Memory B cell (primary cell): ENCODE measurements at regions not wholly inside any gene's neighbourhood (a gene's known extent, or its start where the extent isn't known, plus 50 kb on each side); places are given as distances from the start of the nearest gene placed in this dataset.
"Not testable (repeated sequence)": the region's sequence is repeated elsewhere in the genome, so short reads cannot be mapped to it uniquely, and the experiment has no call there.

ENCODE experiments used
- ATAC-seq: fragments of 150-1000 bp; cut with Tn5 transposase; 2 replicates; pipeline ENCODE4 v1.10.0; 2021; ENCODE audit warnings: low read depth, mild to moderate bottlenecking, moderate library complexity
- DNase-seq, 2 donors: peaks; one replicate each; pipeline ENCODE4 v3.0.0; 2022; ENCODE audit warnings: low spot score in 2 of 2
- H3K27ac Mint-ChIP-seq: one replicate; pipeline ENCODE4 v1.8.0; 2022; ENCODE audit warnings: mild to moderate bottlenecking, moderate library complexity, mixed read lengths
- H3K27me3 Mint-ChIP-seq: one replicate; pipeline ENCODE4 v1.8.0; 2022; ENCODE audit warnings: mixed read lengths
- H3K36me3 Mint-ChIP-seq: one replicate; pipeline ENCODE4 v1.8.0; 2022; ENCODE audit warnings: mild to moderate bottlenecking, mixed read lengths
- H3K4me1 Mint-ChIP-seq: one replicate; pipeline ENCODE4 v1.8.0; 2022; ENCODE audit warnings: mixed read lengths
- H3K4me3 Mint-ChIP-seq: one replicate; pipeline ENCODE4 v1.8.0; 2022; ENCODE audit warnings: mild to moderate bottlenecking, moderate library complexity, mixed read lengths
- H3K9me3 Mint-ChIP-seq: one replicate; pipeline ENCODE4 v1.8.0; 2022; ENCODE audit warnings: mixed read lengths

DNA sequence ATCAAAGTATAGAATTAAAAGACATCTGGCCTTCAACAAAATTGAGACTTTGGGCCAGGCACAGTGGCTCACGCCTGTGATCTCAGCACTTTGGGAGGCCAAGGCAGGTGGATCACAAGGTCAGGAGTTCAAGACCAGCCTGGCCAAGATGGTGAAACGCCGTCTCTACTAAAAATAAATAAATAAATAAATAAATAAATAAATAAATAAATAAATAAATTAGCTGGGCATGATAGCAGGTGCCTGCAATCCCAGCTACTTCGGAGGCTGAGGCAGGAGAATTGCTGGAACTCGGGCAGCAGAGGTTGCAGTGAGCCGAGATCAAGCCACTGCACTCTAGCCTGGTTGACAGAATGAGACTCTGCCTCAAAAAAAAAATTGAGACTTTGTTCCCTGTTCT lies 225.7 kb downstream of the CENPC start:
- not testable (repeated sequence) for H3K27ac Mint-ChIP-seq, H3K9me3 Mint-ChIP-seq, H3K4me1 Mint-ChIP-seq, H3K27me3 Mint-ChIP-seq, DNase-seq, H3K4me3 Mint-ChIP-seq, H3K36me3 Mint-ChIP-seq, ATAC-seq

- H3K27ac Mint-ChIP-seq, DNase-seq, H3K4me1 Mint-ChIP-seq, H3K27me3 Mint-ChIP-seq, H3K36me3 Mint-ChIP-seq, H3K4me3 Mint-ChIP-seq, ATAC-seq, H3K9me3 Mint-ChIP-seq: not testable (repeated sequence)
Observed at GRCh38 chr4:67300497-67301185, 244.7 kb downstream of the CENPC start.

DNA sequence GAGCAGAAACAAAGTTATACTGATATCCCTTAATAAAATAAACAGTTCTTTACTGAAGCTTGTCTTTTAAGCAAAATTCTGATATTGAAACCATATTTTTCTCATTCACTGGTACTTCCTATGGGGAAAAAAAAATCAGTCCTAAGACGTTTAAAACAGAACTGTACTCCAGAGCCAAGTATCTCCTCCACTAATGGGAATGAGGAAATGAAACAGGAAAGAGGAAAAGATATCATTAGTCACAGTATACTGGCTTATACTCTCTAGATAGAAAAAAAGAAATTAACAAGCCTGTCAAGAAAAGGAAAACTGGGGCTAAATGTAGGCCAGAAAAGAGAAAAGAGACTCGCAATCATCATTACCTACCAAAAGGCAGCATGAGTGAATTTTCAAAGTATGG lies 252.7 kb downstream of the CENPC start:
- Mint-ChIP-seq H3K36me3 (no peaks in the 10 kb centered on the region), H3K27ac (no peak overlapping the region), H3K9me3 (no peaks in the 10 kb centered on the region), H3K4me3 (no peak overlapping the region), H3K4me1 (no peaks in the 10 kb centered on the region), H3K27me3 (peaks cover 2% of the 10 kb centered on the region)
- ATAC-seq (no peak), DNase-seq (no peak)

- ATAC-seq (no peak), DNase-seq (no peak)
- H3K9me3 Mint-ChIP-seq, result no peaks in the 10 kb centered on the region
- peaks cover 2% of the 10 kb centered on the region for H3K27me3 Mint-ChIP-seq
- H3K4me1 Mint-ChIP-seq, result no peaks in the 10 kb centered on the region
- no peak overlapping the region for H3K27ac Mint-ChIP-seq
- H3K36me3 Mint-ChIP-seq, result no peaks in the 10 kb centered on the region
- H3K4me3 Mint-ChIP-seq, result no peak overlapping the region
Observed at GRCh38 chr4:67292045-67292444, 253.3 kb downstream of the CENPC start.

GRCh38 chr4:67291644-67292043 lies 253.7 kb downstream of the CENPC start:
- Mint-ChIP-seq H3K36me3 (no peaks in the 10 kb centered on the region), H3K4me3 (no peak overlapping the region), H3K27me3 (peaks cover 2% of the 10 kb centered on the region), H3K4me1 (no peaks in the 10 kb centered on the region), H3K27ac (no peak overlapping the region), H3K9me3 (no peaks in the 10 kb centered on the region)
- DNase-seq (no peak), ATAC-seq (no peak)

- Mint-ChIP-seq H3K9me3 (peaks cover 2% of the 10 kb centered on the region), H3K36me3 (no peaks in the 10 kb centered on the region), H3K27ac (no peak overlapping the region), H3K4me1 (no peaks in the 10 kb centered on the region), H3K27me3 (peaks cover 2% of the 10 kb centered on the region), H3K4me3 (no peak overlapping the region)
- DNase-seq, result no peak
- no peak for ATAC-seq
Observed at GRCh38 chr4:67288964-67289363, 256.3 kb downstream of the CENPC start.

DNA sequence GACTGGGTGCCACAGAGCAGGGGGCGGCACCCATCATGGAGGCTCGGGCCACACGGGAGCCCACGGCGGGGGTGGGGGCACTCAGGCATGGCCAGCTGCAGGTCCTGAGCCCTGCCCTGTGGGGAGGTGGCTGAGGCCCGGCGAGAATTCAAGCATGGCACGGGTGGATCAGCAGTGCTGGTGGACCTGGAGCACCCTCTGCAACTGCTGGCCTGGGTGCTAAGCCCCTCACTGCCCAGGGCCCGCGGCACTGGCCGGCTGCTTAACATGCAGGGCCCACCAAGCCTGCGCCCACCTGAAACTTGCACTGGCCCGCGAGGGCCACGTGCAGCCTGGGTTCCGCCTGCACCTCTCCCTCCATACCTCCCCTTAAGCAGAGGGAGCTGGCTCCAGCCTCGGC lies 258.6 kb downstream of the CENPC start:
- DNase-seq (no peak), ATAC-seq (no peak)
- Mint-ChIP-seq H3K36me3 (no peaks in the 10 kb centered on the region), H3K4me3 (no peak overlapping the region), H3K4me1 (no peaks in the 10 kb centered on the region), H3K27me3 (peaks cover 2% of the 10 kb centered on the region), H3K27ac (no peak overlapping the region), H3K9me3 (peaks cover 2% of the 10 kb centered on the region)

- Mint-ChIP-seq H3K4me3 (no peak overlapping the region), H3K4me1 (no peaks in the 10 kb centered on the region), H3K9me3 (peaks cover 2% of the 10 kb centered on the region), H3K27me3 (no peaks in the 10 kb centered on the region), H3K36me3 (no peaks in the 10 kb centered on the region), H3K27ac (no peak overlapping the region)
- ATAC-seq (no peak), DNase-seq (no peak)
Observed at GRCh38 chr4:67282749-67283148, 262.6 kb downstream of the CENPC start.

DNA sequence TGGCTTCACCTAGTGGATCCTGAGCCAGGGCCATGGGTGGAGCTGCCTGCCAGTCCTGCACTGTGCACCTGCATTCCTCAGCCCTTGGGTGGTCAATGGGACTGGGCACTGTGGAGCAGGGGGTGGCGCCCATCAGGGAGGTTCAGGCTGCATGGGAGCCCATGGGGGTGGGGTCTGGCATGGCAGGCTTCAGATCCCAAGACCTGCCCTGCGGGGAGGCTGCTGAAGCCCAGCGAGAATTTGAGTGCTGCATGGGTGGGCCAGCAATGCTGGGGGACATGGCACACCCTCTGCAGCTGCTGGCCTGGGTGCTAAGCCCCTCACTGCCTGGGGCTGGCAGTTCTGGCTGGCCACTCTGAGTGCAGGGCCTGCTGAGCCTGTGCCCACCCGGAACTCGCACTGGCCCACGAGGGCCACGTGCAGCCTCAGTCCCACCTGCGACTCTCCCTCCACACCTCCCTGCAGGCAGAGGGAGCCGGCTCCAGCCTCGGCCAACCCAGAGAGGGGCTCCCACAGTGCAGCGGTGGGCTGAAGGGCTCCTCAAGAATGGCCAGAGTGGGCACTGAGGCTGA lies 270.0 kb downstream of the CENPC start:
- DNase-seq (no peak), ATAC-seq (no peak)
- peaks cover 3% of the 10 kb centered on the region for H3K9me3 Mint-ChIP-seq
- no peaks in the 10 kb centered on the region for H3K36me3 Mint-ChIP-seq
- H3K27ac Mint-ChIP-seq, result no peak overlapping the region
- H3K4me1 Mint-ChIP-seq, result no peaks in the 10 kb centered on the region
- peaks cover 1% of the 10 kb centered on the region for H3K27me3 Mint-ChIP-seq
- H3K4me3 Mint-ChIP-seq, result no peak overlapping the region

GRCh38 chr4:67274671-67275070 lies 270.6 kb downstream of the CENPC start:
- H3K9me3 Mint-ChIP-seq, H3K4me3 Mint-ChIP-seq, DNase-seq, H3K4me1 Mint-ChIP-seq, H3K36me3 Mint-ChIP-seq, ATAC-seq, H3K27me3 Mint-ChIP-seq, H3K27ac Mint-ChIP-seq: not testable (repeated sequence)

DNA sequence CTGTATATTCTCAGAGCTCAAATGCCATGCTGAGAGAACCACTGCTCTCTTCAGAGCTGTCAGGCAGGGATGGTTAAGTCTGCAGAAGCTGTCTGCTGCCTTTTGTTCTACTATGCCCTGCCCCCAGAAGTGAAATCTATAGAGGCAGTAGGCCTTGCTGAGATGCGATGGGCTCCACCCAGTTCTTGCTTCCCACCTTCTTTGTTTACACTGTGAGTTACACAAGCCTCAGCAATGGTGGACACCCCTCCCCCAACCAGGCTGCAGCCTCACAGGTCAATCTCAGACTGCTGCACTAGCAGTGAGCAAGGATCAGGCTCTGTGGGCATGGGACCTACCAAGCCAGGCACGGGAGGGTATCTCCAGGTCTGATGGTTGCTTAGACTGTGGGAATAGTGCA lies 271.6 kb downstream of the CENPC start:
- Mint-ChIP-seq H3K4me1 (no peaks in the 10 kb centered on the region), H3K4me3 (no peak overlapping the region)
- no peak for ATAC-seq

GRCh38 chr4:67261971-67262370 lies 283.3 kb downstream of the CENPC start:
- H3K27ac Mint-ChIP-seq, result no peak overlapping the region
- H3K4me3 Mint-ChIP-seq, result no peak overlapping the region
- H3K9me3 Mint-ChIP-seq, result no peaks in the 10 kb centered on the region
- ATAC-seq, result no peak
- DNase-seq, result no peak
- no peaks in the 10 kb centered on the region for H3K4me1 Mint-ChIP-seq
- no peaks in the 10 kb centered on the region for H3K27me3 Mint-ChIP-seq
- H3K36me3 Mint-ChIP-seq, result no peaks in the 10 kb centered on the region

More for the DNA sequence above, 271.6 kb downstream of the CENPC start:
- Mint-ChIP-seq H3K27me3 (peaks cover 1% of the 10 kb centered on the region), H3K27ac (no peak overlapping the region), H3K9me3 (peaks cover 4% of the 10 kb centered on the region), H3K36me3 (no peaks in the 10 kb centered on the region)
- no peak for DNase-seq

- Mint-ChIP-seq H3K4me1 (no peaks in the 10 kb centered on the region), H3K36me3 (no peaks in the 10 kb centered on the region), H3K27me3 (no peaks in the 10 kb centered on the region), H3K9me3 (peaks cover 2% of the 10 kb centered on the region), H3K27ac (no peak overlapping the region), H3K4me3 (no peak overlapping the region)
- no peak for DNase-seq
- ATAC-seq, result no peak
Observed at GRCh38 chr4:67256388-67257043, 288.8 kb downstream of the CENPC start.

DNA sequence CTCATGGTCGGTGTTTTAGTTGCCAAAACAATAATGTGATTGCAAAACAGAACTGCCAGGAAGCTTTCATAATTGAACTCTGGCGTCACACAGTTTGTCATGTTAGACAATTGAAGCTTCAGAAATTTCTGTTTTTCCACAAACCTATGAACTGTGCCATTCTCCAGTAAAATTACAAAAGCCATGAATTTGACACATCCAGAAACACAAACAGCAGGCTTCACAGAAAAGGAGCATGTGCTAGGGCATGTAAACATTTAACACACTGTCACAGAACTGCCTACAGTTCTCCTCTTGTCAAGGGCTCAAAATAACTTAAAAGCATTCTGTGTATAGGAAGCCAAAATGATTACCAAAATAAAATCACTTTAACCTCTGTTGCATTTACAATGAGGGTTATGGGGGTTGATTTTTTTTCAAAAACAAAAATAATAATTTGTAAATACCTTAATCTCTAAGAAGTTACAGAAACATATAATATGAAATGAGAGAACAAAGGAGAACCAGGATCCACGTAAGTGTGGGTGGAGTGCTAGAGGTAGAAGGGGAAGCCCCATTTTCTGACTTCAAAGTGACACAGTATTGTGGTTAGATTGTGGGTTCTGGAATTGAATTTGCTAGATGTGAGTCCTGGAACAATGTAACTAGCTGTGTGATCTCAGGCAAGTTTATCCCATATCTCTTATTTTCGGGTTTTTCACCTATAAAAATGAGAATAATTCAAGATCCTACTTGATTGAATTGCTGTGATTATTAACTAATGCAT lies 295.0 kb downstream of the CENPC start:
- Mint-ChIP-seq H3K4me1 (no peaks in the 10 kb centered on the region), H3K27ac (no peak overlapping the region), H3K9me3 (peaks cover 3% of the 10 kb centered on the region), H3K36me3 (no peaks in the 10 kb centered on the region), H3K27me3 (no peaks in the 10 kb centered on the region), H3K4me3 (no peak overlapping the region)
- no peak for DNase-seq
- ATAC-seq, result no peak
